NCI-H345 (cell line): ENCODE measurements at regions not wholly inside any gene's neighbourhood (a gene's known extent, or its start where the extent isn't known, plus 50 kb on each side); places are given as distances from the start of the nearest gene placed in this dataset.
"Not testable (repeated sequence)": the region's sequence is repeated elsewhere in the genome, so short reads cannot be mapped to it uniquely, and the experiment has no call there.

Source experiments
- DNase-seq: peaks from one replicate; lab custom pipeline; 2025; lab: John Stamatoyannopoulos, UW

- DNase-seq = no peak
These were observed 160.9 kb upstream of the FMN2 start for GRCh38 chr1:239930686-239931262.

DNA sequence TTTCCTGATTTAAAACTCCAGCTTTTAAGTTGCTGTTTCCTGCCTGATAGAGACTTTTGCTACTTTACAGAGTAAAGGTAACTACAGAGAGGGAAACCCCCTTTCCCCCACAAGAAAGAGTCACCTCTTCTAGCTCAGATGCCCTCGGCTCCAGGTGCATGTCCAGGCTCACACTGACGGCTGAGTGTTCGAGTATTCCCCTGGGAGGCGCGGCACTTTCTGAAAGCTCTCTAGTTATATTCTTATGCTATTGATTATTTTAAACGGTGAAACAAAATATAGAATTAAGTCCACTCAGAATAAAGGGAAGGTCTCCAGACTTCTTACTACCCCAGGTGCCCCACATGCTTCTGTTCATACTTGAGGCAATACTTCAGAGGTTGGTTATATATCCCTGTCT, 160.3 kb upstream of the FMN2 start:
- DNase-seq = no peak

GRCh38 chr1:239939602-239940001, 152.1 kb upstream of the FMN2 start:
- DNase-seq = no peak

DNA sequence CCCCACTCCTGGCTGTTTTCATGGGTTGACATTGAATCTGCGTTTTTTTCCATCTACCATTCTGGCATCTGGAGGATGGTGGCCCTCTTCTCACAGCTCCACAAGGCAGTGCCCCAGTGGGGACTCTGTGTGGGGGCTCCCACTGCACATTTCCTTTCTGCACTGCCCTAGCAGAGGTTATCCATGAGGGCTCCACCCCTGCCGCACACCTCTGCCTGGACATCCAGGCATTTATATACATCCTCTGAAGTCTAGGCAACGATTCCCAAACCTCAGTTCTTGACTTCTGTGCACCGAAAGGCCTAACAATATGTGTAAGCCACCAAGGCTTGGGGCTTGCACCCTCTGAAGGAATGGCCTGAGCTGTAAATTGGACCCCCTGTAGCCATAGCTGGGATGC, 147.9 kb upstream of the FMN2 start:
- no peak for DNase-seq

GRCh38 chr1:239944666-239945065, 147.0 kb upstream of the FMN2 start:
- no peak for DNase-seq

DNA sequence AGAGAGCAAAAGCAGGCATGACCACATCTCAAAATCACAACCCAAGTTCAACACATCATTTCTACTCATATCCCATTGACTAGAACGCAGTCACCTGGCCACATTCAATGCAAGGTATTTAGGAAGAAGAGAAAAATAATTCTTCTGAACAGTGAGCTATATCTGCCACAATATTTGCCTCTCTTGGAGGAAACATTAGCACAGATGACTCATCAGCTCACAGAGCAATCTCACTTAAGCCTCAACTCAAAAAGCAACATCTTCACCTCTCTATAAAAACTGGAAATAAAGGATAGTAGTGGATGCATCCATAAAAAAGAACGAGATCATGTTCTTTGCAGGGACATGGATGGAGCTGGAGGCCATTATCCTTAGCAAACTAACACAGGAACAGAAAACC, 143.9 kb upstream of the FMN2 start:
- DNase-seq = no peak

DNA sequence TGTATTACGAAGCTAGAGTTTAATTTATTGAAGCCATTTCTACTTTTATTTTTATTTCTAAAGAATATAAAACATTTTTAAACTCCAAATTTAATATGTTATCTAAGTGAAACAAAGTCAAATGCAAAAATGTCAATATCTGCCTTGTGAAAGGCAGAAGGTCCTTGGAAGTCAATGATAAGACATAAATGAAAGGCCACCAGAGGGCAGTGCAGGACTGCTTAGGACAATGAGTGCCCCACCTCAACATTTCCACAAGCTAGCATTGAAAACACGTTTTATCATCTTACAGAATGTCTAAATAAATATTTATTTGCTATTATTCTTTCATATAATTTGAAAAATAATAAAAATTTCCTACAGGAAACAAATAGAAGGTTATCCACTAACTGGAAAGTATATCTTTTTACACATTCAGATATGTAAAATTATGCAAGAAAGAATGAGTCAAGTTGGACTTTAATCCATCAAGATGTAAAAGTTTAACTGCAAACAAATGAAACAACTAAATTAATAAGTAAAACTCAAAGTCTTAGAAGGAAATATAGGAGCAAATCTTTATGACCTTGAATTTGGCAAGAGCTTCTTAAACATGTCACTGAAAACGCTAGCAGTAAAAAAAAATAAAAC, 140.1 kb upstream of the FMN2 start:
- peak; percentile 72 for DNase-seq

- DNase-seq = no peak
These were observed 139.1 kb upstream of the FMN2 start for GRCh38 chr1:239952348-239953308.

DNA sequence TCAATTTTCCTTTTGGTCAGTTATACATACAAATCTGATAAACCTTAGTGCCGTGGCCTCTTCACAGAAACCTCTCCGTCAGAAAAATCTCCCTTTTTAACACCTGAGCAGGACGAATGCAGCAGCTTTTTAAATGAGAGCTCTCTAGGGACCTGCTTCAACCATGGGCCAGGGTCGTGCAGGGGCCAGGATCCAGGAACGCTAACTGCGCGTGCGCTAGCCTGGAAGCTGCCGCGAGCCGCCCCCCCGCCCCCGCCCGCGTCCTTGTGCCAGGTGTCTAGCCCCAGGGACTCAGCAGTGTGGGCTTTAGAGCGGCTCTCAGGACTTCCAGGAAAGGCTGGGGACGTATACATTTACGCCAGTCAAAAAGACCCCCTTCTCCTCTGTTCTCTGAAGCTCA, 136.8 kb upstream of the FMN2 start:
- no peak for DNase-seq

DNA sequence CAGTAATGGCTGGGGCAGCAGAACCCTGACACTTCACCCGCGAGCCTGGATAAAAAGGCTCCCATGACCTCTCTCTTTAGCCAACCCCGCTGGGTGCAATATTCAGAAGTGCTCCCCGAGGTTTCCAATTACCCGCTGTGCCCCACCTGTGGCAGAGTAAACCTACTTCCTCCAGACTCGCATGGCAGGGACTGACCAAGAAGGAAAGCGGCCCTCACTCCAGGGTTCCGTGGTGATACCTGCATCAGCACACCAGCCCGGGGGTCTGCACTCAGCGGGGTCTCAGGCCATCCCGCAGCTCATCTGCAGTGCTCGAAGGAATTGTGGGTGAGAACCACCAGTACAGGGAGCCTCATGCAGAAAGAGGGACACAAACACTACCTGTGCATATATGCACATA, 136.3 kb upstream of the FMN2 start:
- DNase-seq = no peak

DNA sequence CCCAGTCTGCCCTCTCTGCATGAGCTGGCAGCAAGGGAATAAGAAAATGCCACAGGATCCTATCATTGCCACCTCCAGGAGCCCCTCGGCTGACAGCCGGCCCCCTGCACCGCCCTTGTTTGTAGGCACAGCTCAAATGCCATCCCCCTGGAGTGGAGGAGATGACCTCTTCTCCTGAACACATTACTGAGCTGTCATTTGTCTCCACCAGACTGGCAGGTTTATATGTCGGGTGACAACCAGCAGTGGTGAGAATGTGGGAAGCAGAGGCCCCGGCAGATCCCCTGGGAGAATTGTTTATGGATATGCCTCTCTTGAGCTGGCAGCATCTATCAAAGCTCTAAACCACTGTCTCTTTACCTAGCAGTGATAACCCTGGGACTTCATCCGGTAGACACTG, 135.4 kb upstream of the FMN2 start:
- no peak for DNase-seq

DNA sequence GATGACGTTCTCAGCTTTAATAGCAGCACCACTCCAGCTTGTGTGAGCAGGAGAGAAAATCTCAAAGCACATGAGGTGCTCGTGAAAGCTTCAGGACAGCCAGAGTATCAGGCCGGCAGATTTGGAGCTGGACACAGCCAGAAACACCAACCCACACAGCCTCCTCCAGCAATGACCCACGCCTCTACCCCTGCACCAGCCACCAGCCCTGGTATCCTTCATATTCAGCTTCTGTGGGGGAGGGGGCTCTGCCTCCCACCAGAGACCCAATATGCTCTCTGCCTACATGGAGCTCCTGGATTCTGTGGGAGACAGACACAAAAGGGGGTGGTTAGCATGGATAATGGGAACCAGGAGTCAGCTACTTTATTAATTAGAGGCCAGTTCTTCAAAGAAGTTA, 133.6 kb upstream of the FMN2 start:
- DNase-seq = no peak

DNA sequence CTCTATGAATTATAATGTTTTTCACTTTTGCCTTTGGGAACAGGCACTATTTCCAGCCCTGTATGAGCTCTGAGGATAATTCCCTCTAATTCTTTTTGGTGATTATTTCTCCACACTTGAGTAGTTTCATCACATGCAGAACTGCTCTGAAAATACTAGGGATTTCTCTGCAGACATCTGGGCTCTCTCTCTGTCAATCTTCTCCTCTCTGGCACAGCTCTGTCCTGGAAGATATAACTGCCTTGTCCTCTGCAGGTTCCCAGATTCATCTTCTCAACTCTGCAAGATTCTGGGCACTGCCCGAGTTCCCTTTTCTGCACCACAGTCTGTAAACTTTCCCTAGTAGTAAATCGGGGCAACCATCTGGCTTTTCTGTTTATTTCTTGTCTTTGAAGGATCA, 131.3 kb upstream of the FMN2 start:
- no peak for DNase-seq

GRCh38 chr1:239963856-239964255, 127.8 kb upstream of the FMN2 start:
- no peak for DNase-seq

- DNase-seq = peak; percentile 17
These were observed 115.3 kb upstream of the FMN2 start for GRCh38 chr1:239976130-239976968.

DNA sequence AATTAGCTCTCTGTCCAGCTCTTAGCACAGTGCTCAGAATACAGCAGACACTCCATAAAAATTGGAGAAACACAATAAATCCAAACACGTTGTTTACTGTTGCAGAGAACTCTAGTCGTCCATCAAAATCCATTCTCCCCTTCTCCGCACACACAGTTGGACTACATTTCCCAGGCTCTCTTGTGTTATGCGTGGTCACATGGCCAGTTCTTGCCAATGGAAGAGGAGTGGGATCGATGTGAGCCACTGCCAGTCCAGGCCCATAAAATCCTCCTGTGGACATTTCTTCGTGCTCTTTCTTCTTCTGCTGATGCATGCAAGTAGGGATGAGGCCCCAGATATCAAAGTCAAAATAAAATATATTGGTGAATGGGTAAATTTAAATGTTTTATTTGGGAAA, 114.3 kb upstream of the FMN2 start:
- no peak for DNase-seq

GRCh38 chr1:239979456-239979855, 112.2 kb upstream of the FMN2 start:
- no peak for DNase-seq

DNA sequence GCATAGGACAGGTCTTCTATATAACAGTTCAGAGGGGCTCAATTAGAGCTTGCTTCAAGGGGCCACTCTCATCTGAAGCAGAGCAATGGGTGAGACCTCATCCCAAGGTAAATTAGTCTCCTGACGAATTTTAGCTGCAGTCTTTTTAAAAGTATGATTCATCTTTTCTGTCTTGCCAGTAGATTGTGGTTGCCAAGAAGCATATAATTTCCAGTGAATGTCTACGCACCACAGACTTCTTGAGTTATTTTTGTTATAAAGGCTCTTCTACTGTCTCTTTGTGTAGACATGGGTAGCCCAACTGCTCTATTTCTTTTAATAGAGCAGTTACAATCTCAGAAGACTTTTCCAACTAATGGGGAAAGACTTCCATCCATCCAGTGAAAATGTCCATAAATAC, 108.9 kb upstream of the FMN2 start:
- no peak for DNase-seq

GRCh38 chr1:239985044-239985443, 106.6 kb upstream of the FMN2 start:
- no peak for DNase-seq

DNA sequence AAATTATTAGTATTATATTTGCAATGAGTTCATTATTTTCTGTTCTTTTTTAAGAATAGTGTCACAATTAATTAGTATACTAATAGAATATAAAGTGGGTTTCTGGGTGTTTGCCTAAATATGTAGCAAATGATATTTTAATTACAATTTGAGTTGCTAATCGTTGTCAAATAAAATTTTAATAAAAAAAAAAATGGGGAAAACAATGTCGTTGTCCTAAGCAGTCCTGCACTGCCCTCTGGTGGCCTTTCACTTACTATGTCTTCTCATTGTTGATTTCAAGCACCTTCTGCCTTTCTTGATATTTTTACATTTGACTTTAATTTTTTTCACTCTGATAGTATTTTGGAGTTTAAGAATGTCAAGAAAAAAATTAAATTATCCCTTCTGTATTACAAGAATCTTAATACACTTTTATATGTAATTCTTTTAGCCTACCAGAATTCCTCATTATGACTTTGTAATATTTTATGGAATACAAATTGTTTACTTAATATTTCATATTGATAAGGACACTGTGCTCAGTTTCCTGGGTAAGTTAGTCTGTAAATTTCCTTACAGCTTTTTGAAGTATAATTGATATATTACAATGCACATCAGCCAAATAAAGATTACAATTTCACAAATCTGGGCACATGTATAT, 104.5 kb upstream of the FMN2 start:
- DNase-seq = peak; percentile 8

GRCh38 chr1:239989990-239990389, 101.7 kb upstream of the FMN2 start:
- no peak for DNase-seq

DNA sequence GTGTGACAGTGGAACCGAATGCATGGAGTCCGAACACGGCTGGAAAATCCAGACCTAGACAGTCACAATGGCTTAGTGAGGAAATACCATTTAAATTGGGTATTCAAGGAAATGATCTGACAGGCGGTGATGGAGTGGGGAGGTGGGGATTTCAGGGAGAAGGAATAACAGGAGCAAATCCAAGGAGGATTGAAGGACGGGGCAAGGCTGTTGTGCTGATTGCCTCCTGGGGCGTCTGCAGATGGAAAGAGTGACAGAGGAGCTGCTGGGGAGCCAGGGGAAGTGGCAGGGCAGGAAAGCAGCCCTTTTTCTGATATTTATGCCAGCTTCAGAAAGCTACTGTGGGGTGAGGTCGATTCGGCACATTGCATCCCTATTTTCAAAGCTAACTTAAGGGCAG, 99.1 kb upstream of the FMN2 start:
- not testable (repeated sequence) for DNase-seq
